Right cardiac atrium (tissue), 5 donors: ENCODE measurements at regions not wholly inside any gene's neighbourhood (a gene's known extent, or its start where the extent isn't known, plus 50 kb on each side); places are given as distances from the start of the nearest gene placed in this dataset.

Source experiments
- ATAC-seq, 2 donors: fragments of 200-7000 bp; cut with Tn5 transposase; one replicate each; pipeline versions ENCODE4 v1.8.0 to v1.9.1; 2020; ENCODE audit warnings: moderate library complexity in 2 of 2, mild to moderate bottlenecking in 1 of 2
- DNase-seq, 3 donors: peaks; one replicate each; pipeline ENCODE4 v3.0.0-alpha.2; 2020
- H3K27ac ChIP-seq: one replicate; pipeline ENCODE4 v1.5.1; 2013; ENCODE audit warnings: mild to moderate bottlenecking, low read length, control low read depth, moderate library complexity
- H3K27me3 ChIP-seq: one replicate; pipeline ENCODE4 v1.6.1; 2013; ENCODE audit not compliant: control insufficient read depth, insufficient read depth
- H3K4me1 ChIP-seq: one replicate; pipeline ENCODE4 v1.6.1; 2013; ENCODE audit warnings: low read length; ENCODE audit not compliant: control insufficient read depth, insufficient read depth
- H3K4me3 ChIP-seq: one replicate; pipeline ENCODE4 v1.5.1; 2013; ENCODE audit warnings: low read length, control low read depth
- H3K9me3 ChIP-seq: one replicate; pipeline ENCODE4 v1.6.1; 2013; ENCODE audit warnings: low read length; ENCODE audit not compliant: control insufficient read depth
- WGBS: extraction: QIAGEN DNeasy Blood & Tissue Kit; methylation state at CpG from one replicate; pipeline ENCODE4 v1.1.7; 2013; 5-methylcytosine and 5-hydroxymethylcytosine counted together
- intact Hi-C, 4 donors: fragments of 100-400 bp; cut with DNase I; formaldehyde crosslinking; loops; one replicate each; pipeline versions ENCODE4 v1.11.0 to v1.14.0; 2022 to 2023
- donor health status: healthy with polysubstance abuse.
- donor health status: DM: no; HTN: yes; CAD: no.
- donor health status: DM: no; HTN: no; CAD: no.
- donor health status: DM: no; HTN: yes; CAD: no; lungs with severe emphysema.
- donor health status: DM: yes; HTN: yes; CAD: no.

GRCh38 chr15:46251903-46252302 is 617.1 kb downstream of the SQOR start:
- H3K4me1 ChIP-seq = no peaks in the 10 kb centered on the region
- no peak overlapping the region for H3K27ac ChIP-seq
- no peak overlapping the region for H3K4me3 ChIP-seq
- WGBS = 70% methylated on average over 3 of the region's 3 CpGs
- intact Hi-C loops = no loop called here
- H3K9me3 ChIP-seq = no peaks in the 10 kb centered on the region
- no peak for DNase-seq
- ATAC-seq = no peak
- H3K27me3 ChIP-seq = no peaks in the 10 kb centered on the region

- H3K4me3 ChIP-seq = no peak overlapping the region
- 61% methylated on average over 5 of the region's 5 CpGs for WGBS
- no peaks in the 10 kb centered on the region for H3K27me3 ChIP-seq
- ATAC-seq = no peak
- H3K4me1 ChIP-seq = no peaks in the 10 kb centered on the region
- DNase-seq = no peak
- no peak overlapping the region for H3K27ac ChIP-seq
- H3K9me3 ChIP-seq = no peaks in the 10 kb centered on the region
- intact Hi-C loops = no loop called here
These were observed 623.2 kb downstream of the SQOR start for GRCh38 chr15:46258056-46258455.

DNA sequence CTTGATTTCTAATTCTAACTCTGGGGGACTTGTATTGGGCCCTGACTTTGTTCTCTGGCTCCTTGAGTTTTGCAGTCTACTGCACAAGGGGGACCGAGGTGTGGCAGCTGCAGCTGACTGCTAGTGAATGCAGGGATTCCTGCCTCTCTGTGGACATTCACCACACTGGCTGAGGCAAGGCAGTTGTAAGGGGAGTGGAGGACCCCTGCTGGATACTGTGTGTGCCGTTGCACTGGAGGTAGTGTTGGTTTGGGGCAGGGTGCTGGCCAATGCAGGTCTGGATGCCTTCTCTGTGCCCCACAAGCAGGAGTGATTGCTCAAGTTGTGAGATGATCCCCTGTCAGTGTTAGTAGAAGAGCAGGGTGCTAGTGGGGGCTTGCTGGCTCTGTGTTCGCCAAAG is 626.1 kb downstream of the SQOR start:
- no peak overlapping the region for H3K4me3 ChIP-seq
- no peak overlapping the region for H3K27ac ChIP-seq
- DNase-seq (no peak), ATAC-seq (no peak)
- H3K4me1 ChIP-seq = no peaks in the 10 kb centered on the region
- no peaks in the 10 kb centered on the region for H3K9me3 ChIP-seq
- WGBS = 77% methylated on average over 3 of the region's 3 CpGs
- intact Hi-C loops = loop anchor here in 1 of 4 donors (10.0 kb wide), 1 partner anchor 54 kb away; no protein-coding TSS in a partner anchor
- no peaks in the 10 kb centered on the region for H3K27me3 ChIP-seq

DNA sequence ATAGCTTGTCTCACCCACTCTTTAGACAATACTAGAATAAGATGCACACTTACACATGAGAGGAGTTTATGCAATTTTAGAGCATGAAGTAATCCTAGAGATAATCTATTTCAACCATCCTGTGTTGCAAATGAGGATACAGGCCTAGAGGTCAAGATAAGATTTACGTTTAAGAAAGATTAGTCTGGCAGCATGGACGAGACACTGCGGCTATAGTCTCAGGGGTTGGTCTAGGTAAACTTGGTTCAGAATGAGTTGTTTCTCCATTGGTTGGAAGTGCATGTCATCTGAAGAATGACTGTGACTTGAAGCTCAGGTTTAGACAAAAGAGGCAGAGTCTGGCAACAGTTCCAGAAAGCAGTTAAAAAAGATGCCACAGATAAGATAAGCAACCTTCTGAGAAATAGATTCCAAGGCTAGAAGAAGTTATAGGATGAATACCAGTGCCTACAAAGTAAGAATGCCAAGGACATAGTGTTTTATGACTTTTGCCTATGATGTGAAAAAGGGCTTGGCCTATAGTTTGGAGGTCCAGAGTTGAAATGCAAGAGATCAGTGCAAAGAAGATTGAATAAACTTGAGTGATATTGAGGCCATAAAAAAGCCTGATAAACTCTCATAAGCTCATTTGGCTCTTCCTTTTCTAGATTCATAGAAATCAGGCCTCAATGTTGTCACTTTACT is 631.0 kb downstream of the SQOR start:
- intact Hi-C loops = loop anchor here in 1 of 4 donors (10.0 kb wide), 1 partner anchor 49 kb away; no protein-coding TSS in a partner anchor
- no peaks in the 10 kb centered on the region for H3K4me1 ChIP-seq
- WGBS = 54% methylated on average over 3 of the region's 3 CpGs
- no peaks in the 10 kb centered on the region for H3K9me3 ChIP-seq
- no peak overlapping the region for H3K27ac ChIP-seq
- no peak for DNase-seq
- no peak overlapping the region for H3K4me3 ChIP-seq
- no peak for ATAC-seq
- H3K27me3 ChIP-seq = no peaks in the 10 kb centered on the region

DNA sequence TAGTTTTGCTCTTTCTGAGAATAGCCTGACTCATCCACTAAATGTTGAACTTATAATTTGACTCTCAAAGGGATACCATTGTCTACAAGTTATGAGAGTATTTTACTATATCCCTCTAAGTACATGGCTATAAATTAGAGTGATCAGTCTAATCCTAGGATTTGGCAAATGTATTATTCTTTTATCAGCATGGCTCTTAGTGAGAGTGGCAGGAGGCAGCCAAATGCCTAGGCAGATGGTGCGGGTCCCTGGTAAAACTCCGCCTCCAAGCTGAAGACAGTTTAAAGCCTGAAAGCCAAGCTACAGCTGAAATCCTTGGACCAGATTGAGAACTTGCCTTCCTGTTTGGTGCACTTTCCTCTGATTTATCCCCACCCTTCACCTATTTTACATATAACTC is 631.8 kb downstream of the SQOR start:
- ATAC-seq = no peak
- Histone ChIP-seq H3K4me3 (no peak overlapping the region), H3K27me3 (no peaks in the 10 kb centered on the region), H3K4me1 (no peaks in the 10 kb centered on the region), H3K9me3 (no peaks in the 10 kb centered on the region), H3K27ac (no peak overlapping the region)
- no peak for DNase-seq
- intact Hi-C loops = loop anchor here in 1 of 4 donors (10.0 kb wide), 1 partner anchor 48 kb away; no protein-coding TSS in a partner anchor
- WGBS = 89% methylated on average over 2 of the region's 2 CpGs

DNA sequence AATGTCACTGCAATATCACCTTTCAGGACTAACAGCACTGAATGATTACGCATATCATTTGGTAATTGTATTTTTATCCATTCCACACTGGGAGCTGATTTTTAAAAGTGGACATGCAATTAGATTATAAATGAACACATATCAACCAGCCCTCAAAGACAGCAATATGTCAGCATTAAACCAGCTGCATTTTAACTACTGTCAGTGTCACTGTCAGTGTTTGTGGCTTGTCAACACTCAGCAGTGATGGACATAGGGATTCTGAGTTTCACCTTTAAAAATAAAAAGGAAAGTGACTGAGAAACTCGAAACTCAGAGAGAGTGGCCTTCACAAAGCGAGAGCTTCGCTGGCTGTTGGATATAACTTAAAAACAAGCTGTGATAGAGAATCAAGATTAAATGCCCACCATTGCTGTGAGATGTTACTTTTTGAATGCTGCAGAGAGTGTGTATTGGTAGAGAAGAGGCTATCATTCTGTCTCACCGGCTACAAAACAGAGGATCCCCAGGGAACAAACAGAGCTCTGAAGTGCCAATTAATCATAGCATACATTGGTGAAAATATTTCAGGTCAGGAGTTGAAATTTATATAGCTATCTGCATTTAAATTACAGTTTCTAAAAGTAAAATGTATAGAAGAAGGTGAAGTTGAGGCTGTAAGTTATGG is 635.8 kb downstream of the SQOR start:
- no peak overlapping the region for H3K27ac ChIP-seq
- 72% methylated on average over 5 of the region's 5 CpGs for WGBS
- intact Hi-C loops = no loop called here
- H3K27me3 ChIP-seq = no peaks in the 10 kb centered on the region
- no peak overlapping the region for H3K4me3 ChIP-seq
- no peaks in the 10 kb centered on the region for H3K9me3 ChIP-seq
- ATAC-seq = no peak
- H3K4me1 ChIP-seq = no peaks in the 10 kb centered on the region
- no peak for DNase-seq

- Histone ChIP-seq H3K4me1 (no peaks in the 10 kb centered on the region), H3K27me3 (no peaks in the 10 kb centered on the region), H3K4me3 (no peak overlapping the region), H3K9me3 (no peaks in the 10 kb centered on the region), H3K27ac (no peak overlapping the region)
- WGBS = 64% methylated on average over 1 of the region's 1 CpG
- ATAC-seq (no peak), DNase-seq (no peak)
- intact Hi-C loops = no loop called here
These were observed 640.9 kb downstream of the SQOR start for GRCh38 chr15:46275701-46276100.

- intact Hi-C loops = no loop called here
- Histone ChIP-seq H3K4me1 (no peaks in the 10 kb centered on the region), H3K27ac (no peak overlapping the region), H3K9me3 (no peaks in the 10 kb centered on the region), H3K27me3 (no peaks in the 10 kb centered on the region), H3K4me3 (no peak overlapping the region)
- ATAC-seq (no peak), DNase-seq (no peak)
These were observed 642.6 kb downstream of the SQOR start for GRCh38 chr15:46277451-46277850.

DNA sequence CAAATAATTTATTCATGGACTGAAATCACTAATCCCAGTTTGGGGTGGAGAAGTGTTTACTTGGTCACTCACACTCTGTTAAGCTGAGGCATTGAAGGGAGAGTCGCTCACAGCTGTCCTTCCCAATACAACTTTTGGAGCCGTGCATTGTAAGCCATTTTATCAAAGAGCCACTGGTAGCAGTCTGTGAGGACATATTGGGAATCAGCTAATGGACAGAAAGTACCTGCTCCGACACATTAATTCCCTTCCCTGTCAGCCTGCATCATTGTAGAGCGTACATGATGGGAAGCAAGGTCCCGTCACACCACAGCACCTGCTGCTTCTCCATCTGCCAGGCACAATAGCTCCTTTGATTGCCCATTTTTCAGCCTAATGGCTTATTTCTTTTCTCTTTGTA is 643.2 kb downstream of the SQOR start:
- 81% methylated on average over 5 of the region's 5 CpGs for WGBS
- no peaks in the 10 kb centered on the region for H3K9me3 ChIP-seq
- DNase-seq = no peak
- no peaks in the 10 kb centered on the region for H3K27me3 ChIP-seq
- ATAC-seq = no peak
- no peak overlapping the region for H3K27ac ChIP-seq
- no peak overlapping the region for H3K4me3 ChIP-seq
- H3K4me1 ChIP-seq = no peaks in the 10 kb centered on the region
- intact Hi-C loops = no loop called here

GRCh38 chr15:46278486-46279090 is 643.8 kb downstream of the SQOR start:
- DNase-seq = no peak
- no peak overlapping the region for H3K4me3 ChIP-seq
- H3K4me1 ChIP-seq = no peaks in the 10 kb centered on the region
- intact Hi-C loops = no loop called here
- H3K27me3 ChIP-seq = no peaks in the 10 kb centered on the region
- no peak for ATAC-seq
- H3K9me3 ChIP-seq = no peaks in the 10 kb centered on the region
- WGBS = 50% methylated on average over 5 of the region's 5 CpGs
- no peak overlapping the region for H3K27ac ChIP-seq

- ATAC-seq (no peak), DNase-seq (no peak)
- Histone ChIP-seq H3K4me3 (no peak overlapping the region), H3K9me3 (no peaks in the 10 kb centered on the region), H3K27me3 (no peaks in the 10 kb centered on the region), H3K27ac (no peak overlapping the region), H3K4me1 (no peaks in the 10 kb centered on the region)
- 55% methylated on average over 4 of the region's 4 CpGs for WGBS
- intact Hi-C loops = no loop called here
These were observed 646.1 kb downstream of the SQOR start for GRCh38 chr15:46280762-46281542.
